ENCODE measurements at regions not wholly inside any gene's neighbourhood (a gene's known extent, or its start where the extent isn't known, plus 50 kb on each side); places are given as distances from the start of the nearest gene placed in this dataset.

DNA sequence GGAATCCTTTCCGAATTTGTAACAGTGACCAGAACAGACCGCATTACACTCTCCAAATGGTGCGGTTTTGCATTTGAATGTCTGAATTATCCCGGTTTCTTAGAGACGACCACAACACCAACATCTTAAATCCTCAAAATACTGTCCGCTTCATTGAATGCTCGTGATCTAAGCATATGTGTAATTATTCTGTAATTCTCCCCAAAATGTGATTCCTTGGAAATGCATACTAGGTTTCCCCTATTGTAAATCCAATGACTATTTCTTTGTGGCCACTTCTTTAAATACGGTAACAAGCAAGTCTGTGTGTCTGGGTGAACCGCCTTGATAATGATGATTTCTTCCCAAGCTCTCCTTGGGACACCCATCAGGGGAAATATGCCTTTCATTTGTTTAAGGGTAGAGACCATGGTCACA, 87.3 kb upstream of the DBX1 start:
- TF ChIP-seq ARNTL (CRISPR knock-in tag; IDR thresholded peaks at IDR 0.05; ENCODE audit: borderline replicate concordance, low read depth) (no peak), OSR1 (CRISPR knock-in tag; IDR thresholded peaks at IDR 0.05) (no peak), ZNF8 (CRISPR knock-in tag; IDR thresholded peaks at IDR 0.05) (no peak), ISL1 (CRISPR knock-in tag; IDR thresholded peaks at IDR 0.05) (no peak), RARB (CRISPR knock-in tag; IDR thresholded peaks at IDR 0.05) (no peak), ZFP30 (CRISPR knock-in tag; IDR thresholded peaks at IDR 0.05) (no peak)
- TF ChIP-seq, protein P1, sequence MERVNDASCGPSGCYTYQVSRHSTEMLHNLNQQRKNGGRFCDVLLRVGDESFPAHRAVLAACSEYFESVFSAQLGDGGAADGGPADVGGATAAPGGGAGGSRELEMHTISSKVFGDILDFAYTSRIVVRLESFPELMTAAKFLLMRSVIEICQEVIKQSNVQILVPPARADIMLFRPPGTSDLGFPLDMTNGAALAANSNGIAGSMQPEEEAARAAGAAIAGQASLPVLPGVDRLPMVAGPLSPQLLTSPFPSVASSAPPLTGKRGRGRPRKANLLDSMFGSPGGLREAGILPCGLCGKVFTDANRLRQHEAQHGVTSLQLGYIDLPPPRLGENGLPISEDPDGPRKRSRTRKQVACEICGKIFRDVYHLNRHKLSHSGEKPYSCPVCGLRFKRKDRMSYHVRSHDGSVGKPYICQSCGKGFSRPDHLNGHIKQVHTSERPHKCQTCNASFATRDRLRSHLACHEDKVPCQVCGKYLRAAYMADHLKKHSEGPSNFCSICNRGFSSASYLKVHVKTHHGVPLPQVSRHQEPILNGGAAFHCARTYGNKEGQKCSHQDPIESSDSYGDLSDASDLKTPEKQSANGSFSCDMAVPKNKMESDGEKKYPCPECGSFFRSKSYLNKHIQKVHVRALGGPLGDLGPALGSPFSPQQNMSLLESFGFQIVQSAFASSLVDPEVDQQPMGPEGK (CRISPR knock-in tag; IDR thresholded peaks at IDR 0.05; ENCODE audit: borderline replicate concordance) = no peak

Measured in SK-N-SH treated with all-trans-retinoic acid at 6 μM for 48 hours (cell line).